ENCODE measurements at regions not wholly inside any gene's neighbourhood (a gene's known extent, or its start where the extent isn't known, plus 50 kb on each side); places are given as distances from the start of the nearest gene placed in this dataset.

DNA sequence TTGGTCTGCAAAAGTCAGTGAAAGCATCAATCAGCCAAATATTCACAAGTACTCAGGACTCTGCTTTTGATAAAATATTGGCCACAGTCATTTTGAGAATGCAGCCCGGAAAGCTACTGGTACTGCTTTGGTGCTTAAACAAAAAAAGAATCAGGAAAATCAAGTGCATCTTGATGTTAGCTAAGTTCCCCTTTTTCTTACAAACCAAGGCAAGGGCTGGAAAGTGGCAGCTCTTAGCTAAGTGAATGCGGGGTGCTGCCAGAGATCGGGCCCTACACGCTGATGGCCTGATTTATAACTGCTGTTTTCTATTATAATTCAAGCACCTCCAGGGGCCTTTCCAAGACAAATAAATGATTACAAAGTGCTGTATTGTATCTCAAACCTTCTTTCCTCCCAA, 136.8 kb upstream of the MGMT start:
- Histone ChIP-seq H3K27ac (ENCODE audit: low read depth, low read length) (no peak overlapping the region), H3K4me1 (ENCODE audit: control insufficient read depth, low read length) (no peaks in the 10 kb centered on the region; the same call in 1 of the 2 replicates), H3K9me2 (replicated peaks; ENCODE audit: control insufficient read depth, low read length) (no peaks in the 10 kb centered on the region), H3K36me3 (ENCODE audit: control insufficient read depth, low read length) (no peaks in the 10 kb centered on the region), H3K27me3 (ENCODE audit: control insufficient read depth, low read length) (no peaks in the 10 kb centered on the region), H3K4me2 (ENCODE audit: low read length) (no peak overlapping the region), H3K9me3 (ENCODE audit: control insufficient read depth, insufficient read depth, low read length) (no peaks in the 10 kb centered on the region), H3K4me3 (ENCODE audit: low read length) (no peak overlapping the region), H3K79me2 (ENCODE audit: control insufficient read depth, low read length) (no peaks in the 10 kb centered on the region), H4K20me1 (ENCODE audit: control insufficient read depth, insufficient read depth, low read depth, low read length) (no peaks in the 10 kb centered on the region), H3F3A (ENCODE audit: control insufficient read depth, insufficient read depth) (no peaks in the 10 kb centered on the region)
- TF ChIP-seq, protein P1, sequence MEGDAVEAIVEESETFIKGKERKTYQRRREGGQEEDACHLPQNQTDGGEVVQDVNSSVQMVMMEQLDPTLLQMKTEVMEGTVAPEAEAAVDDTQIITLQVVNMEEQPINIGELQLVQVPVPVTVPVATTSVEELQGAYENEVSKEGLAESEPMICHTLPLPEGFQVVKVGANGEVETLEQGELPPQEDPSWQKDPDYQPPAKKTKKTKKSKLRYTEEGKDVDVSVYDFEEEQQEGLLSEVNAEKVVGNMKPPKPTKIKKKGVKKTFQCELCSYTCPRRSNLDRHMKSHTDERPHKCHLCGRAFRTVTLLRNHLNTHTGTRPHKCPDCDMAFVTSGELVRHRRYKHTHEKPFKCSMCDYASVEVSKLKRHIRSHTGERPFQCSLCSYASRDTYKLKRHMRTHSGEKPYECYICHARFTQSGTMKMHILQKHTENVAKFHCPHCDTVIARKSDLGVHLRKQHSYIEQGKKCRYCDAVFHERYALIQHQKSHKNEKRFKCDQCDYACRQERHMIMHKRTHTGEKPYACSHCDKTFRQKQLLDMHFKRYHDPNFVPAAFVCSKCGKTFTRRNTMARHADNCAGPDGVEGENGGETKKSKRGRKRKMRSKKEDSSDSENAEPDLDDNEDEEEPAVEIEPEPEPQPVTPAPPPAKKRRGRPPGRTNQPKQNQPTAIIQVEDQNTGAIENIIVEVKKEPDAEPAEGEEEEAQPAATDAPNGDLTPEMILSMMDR (IDR thresholded peaks at IDR 0.05; ENCODE audit: low read depth, low read length, poor library complexity, severe bottlenecking): no peak
- TF ChIP-seq EZH2phosphoT487 (IDR thresholded peaks at IDR 0.05; ENCODE audit: borderline replicate concordance, low read length): no peak

DNA sequence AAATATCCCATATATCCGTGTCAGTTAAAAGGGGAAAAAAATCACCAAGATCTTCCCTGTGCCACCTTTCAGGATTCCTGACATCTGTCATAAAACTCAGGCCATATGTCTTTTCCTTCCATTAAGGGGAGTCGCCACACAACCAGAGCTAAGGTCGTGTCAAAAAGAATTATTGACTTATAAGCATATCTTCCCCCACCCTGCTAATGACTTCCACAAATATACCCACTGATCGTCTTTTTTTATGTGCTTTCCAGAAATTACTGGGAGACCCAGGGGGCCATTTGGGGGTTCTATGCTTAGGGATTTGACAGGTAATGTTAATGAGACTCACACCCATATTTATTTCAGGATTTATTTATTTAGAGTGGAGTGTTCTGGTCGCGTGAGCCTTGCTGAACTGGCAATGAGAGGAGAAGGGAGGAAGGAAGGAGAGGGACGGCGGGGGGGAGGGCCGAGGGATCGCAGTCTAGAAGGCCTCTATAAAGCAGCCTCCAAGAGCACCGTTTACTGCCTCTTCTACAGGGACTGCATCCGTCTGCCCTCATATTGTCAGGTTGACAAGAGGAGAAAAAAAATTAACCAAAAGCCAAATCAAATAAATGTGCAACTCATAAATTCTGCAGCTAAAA, 135.7 kb upstream of the MGMT start:
- TF ChIP-seq, protein P1 (IDR thresholded peaks at IDR 0.05; ENCODE audit: low read depth, low read length, poor library complexity, severe bottlenecking): no peak
- no peak for TF ChIP-seq EZH2phosphoT487 (IDR thresholded peaks at IDR 0.05; ENCODE audit: borderline replicate concordance, low read length)
- no peaks in the 10 kb centered on the region for H3K79me2 ChIP-seq (ENCODE audit: control insufficient read depth, low read length)
- no peaks in the 10 kb centered on the region for H3K9me2 ChIP-seq (replicated peaks; ENCODE audit: control insufficient read depth, low read length)
- no peaks in the 10 kb centered on the region for H4K20me1 ChIP-seq (ENCODE audit: control insufficient read depth, insufficient read depth, low read depth, low read length)
- no peak overlapping the region for H3K4me3 ChIP-seq (ENCODE audit: low read length)
- H3K9me3 ChIP-seq (ENCODE audit: control insufficient read depth, insufficient read depth, low read length): no peaks in the 10 kb centered on the region
- no peaks in the 10 kb centered on the region for H3K27me3 ChIP-seq (ENCODE audit: control insufficient read depth, low read length)
- no peaks in the 10 kb centered on the region; the same call in 1 of the 2 replicates for H3K4me1 ChIP-seq (ENCODE audit: control insufficient read depth, low read length)
- no peaks in the 10 kb centered on the region for H3K36me3 ChIP-seq (ENCODE audit: control insufficient read depth, low read length)
- no peak overlapping the region for H3K4me2 ChIP-seq (ENCODE audit: low read length)
- no peak overlapping the region for H3K27ac ChIP-seq (ENCODE audit: low read depth, low read length)
- H3F3A ChIP-seq (ENCODE audit: control insufficient read depth, insufficient read depth): no peaks in the 10 kb centered on the region

DNA sequence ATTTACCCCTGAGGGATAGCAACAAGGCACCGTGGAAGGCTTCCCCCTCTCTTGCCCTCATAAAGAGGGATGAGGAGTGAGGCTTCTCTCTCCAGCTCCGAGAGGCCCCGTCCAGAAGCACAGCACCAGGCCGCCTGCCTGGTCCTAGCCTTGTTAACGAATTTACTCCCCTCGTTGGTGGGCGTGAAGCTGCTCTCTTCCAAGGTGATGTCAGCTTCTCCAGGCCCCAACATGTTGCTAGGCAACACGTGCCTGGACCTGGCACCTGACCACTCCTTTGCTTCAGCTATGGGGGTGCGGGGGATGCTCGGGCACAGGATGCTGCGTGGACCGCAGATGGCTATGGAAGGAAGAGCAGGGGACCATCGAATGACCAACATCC, 135.2 kb upstream of the MGMT start:
- H3K4me2 ChIP-seq (ENCODE audit: low read length): no peak overlapping the region
- no peaks in the 10 kb centered on the region for H3K9me3 ChIP-seq (ENCODE audit: control insufficient read depth, insufficient read depth, low read length)
- TF ChIP-seq, protein P1 (IDR thresholded peaks at IDR 0.05; ENCODE audit: low read depth, low read length, poor library complexity, severe bottlenecking): no peak
- TF ChIP-seq EZH2phosphoT487 (IDR thresholded peaks at IDR 0.05; ENCODE audit: borderline replicate concordance, low read length): no peak
- H3K36me3 ChIP-seq (ENCODE audit: control insufficient read depth, low read length): no peaks in the 10 kb centered on the region
- no peaks in the 10 kb centered on the region for H3K27me3 ChIP-seq (ENCODE audit: control insufficient read depth, low read length)
- no peaks in the 10 kb centered on the region for H4K20me1 ChIP-seq (ENCODE audit: control insufficient read depth, insufficient read depth, low read depth, low read length)
- H3K4me3 ChIP-seq (ENCODE audit: low read length): no peak overlapping the region
- H3K9me2 ChIP-seq (replicated peaks; ENCODE audit: control insufficient read depth, low read length): no peaks in the 10 kb centered on the region
- H3F3A ChIP-seq (ENCODE audit: control insufficient read depth, insufficient read depth): no peaks in the 10 kb centered on the region
- no peaks in the 10 kb centered on the region; the same call in 1 of the 2 replicates for H3K4me1 ChIP-seq (ENCODE audit: control insufficient read depth, low read length)
- no peaks in the 10 kb centered on the region for H3K79me2 ChIP-seq (ENCODE audit: control insufficient read depth, low read length)
- no peak overlapping the region for H3K27ac ChIP-seq (ENCODE audit: low read depth, low read length)

Data from DOHH2 (cell line).